H1 (cell line): ENCODE measurements at regions not wholly inside any gene's neighbourhood (a gene's known extent, or its start where the extent isn't known, plus 50 kb on each side); places are given as distances from the start of the nearest gene placed in this dataset.

ENCODE experiments used
- ATF3 ChIP-seq: IDR thresholded peaks from 2 replicates; pipeline ENCODE4 v1.6.1; 2011; ENCODE audit warnings: low read depth, mild to moderate bottlenecking, low read length; ENCODE audit not compliant: insufficient read depth
- CREB1 ChIP-seq: IDR thresholded peaks from 2 replicates; pipeline ENCODE4 v1.6.1; 2012; ENCODE audit warnings: inconsistent platforms
- RAD21 ChIP-seq, 2 experiments: IDR thresholded peaks in 1 of 2; conservative IDR thresholded peaks in 1 of 2; 2 replicates each; pipeline ENCODE4 v1.6.1; 2011; ENCODE audit warnings: low read depth in 2 of 2, low read length in 2 of 2, improper control_type of control experiment in 1 of 2, inconsistent platforms in 1 of 2, mild to moderate bottlenecking in 1 of 2, moderate library complexity in 1 of 2
- RFX5 ChIP-seq: IDR thresholded peaks from 2 replicates; pipeline ENCODE4 v1.6.1; 2011; ENCODE audit warnings: low read depth, low read length, improper control_type of control experiment, borderline replicate concordance
- SIN3A ChIP-seq, 2 experiments: IDR thresholded peaks in 1 of 2; conservative IDR thresholded peaks in 1 of 2; 2 replicates each; pipeline ENCODE4 v1.6.1; 2011 to 2012; ENCODE audit warnings: low read length in 2 of 2, improper control_type of control experiment in 1 of 2, low read depth in 1 of 2, mild to moderate bottlenecking in 1 of 2
- USF2 ChIP-seq: IDR thresholded peaks from 2 replicates; pipeline ENCODE4 v1.6.1; 2011; ENCODE audit warnings: low read length, improper control_type of control experiment

GRCh38 chr1:221543529-221544120, 198.3 kb downstream of the DUSP10 start (continued):
- TF ChIP-seq RFX5 (no peak), ATF3 (no peak), SIN3A (conservative IDR thresholded peaks at IDR 0.05 in 1 of 2, IDR thresholded peaks at IDR 0.05 in 1 of 2; ENCODE audit: low read depth in 1 of 2, low read length in 2 of 2) (no peak), RAD21 (IDR thresholded peaks at IDR 0.05 in 1 of 2, conservative IDR thresholded peaks at IDR 0.05 in 1 of 2; ENCODE audit: low read depth in 2 of 2, low read length in 2 of 2) (peak; percentile 51 to 60), USF2 (no peak), CREB1 (no peak)
